Heart right ventricle (tissue), 16 donors: ENCODE measurements at regions not wholly inside any gene's neighbourhood (a gene's known extent, or its start where the extent isn't known, plus 50 kb on each side); places are given as distances from the start of the nearest gene placed in this dataset.

ENCODE experiments used
- ATAC-seq, 8 donors: fragments of 200-7000 bp; cut with Tn5 transposase; one replicate each; pipeline ENCODE4 v1.9.1; 2020; ENCODE audit warnings: mild to moderate bottlenecking in 8 of 8, moderate library complexity in 8 of 8, moderate number of reproducible peaks in 1 of 8
- DNase-seq, 2 donors: peaks; one replicate each; pipeline ENCODE4 v3.0.0-alpha.2; 2020
- H3K27ac ChIP-seq, 10 donors: fragments of 200-600 bp; sonication (generic) in 2 of 10; one replicate each; pipeline versions ENCODE4 v1.5.0 to v1.8.0; 2020 to 2022; ENCODE audit warnings: mild to moderate bottlenecking in 3 of 10
- H3K27me3 ChIP-seq, 7 donors: fragments of 200-600 bp; one replicate each; pipeline ENCODE4 v1.8.0; 2021 to 2022; ENCODE audit warnings: mild to moderate bottlenecking in 2 of 7
- H3K36me3 ChIP-seq, 9 donors: fragments of 200-600 bp; sonication (generic) in 1 of 9; one replicate each; pipeline versions ENCODE4 v1.5.0 to v1.8.0; 2020 to 2022; ENCODE audit warnings: mild to moderate bottlenecking in 2 of 9
- H3K4me1 ChIP-seq, 9 donors: fragments of 200-600 bp; sonication (generic) in 1 of 9; one replicate each; pipeline versions ENCODE4 v1.5.0 to v1.8.0; 2020 to 2022; ENCODE audit warnings: mild to moderate bottlenecking in 4 of 9
- H3K4me3 ChIP-seq, 10 donors: fragments of 200-600 bp; sonication (generic) in 2 of 10; one replicate each; pipeline versions ENCODE4 v1.5.0 to v1.8.0; 2020 to 2022; ENCODE audit warnings: mild to moderate bottlenecking in 7 of 10, moderate library complexity in 2 of 10
- H3K9me3 ChIP-seq, 11 donors: fragments of 200-600 bp in 10 of 11; sonication (generic) in 2 of 11; one replicate each; pipeline versions ENCODE4 v1.5.0 to v1.8.0; 2013 to 2022; ENCODE audit warnings: mild to moderate bottlenecking in 2 of 11, control low read depth in 1 of 11, moderate library complexity in 1 of 11
- CTCF ChIP-seq, 9 donors: fragments of 200-600 bp; sonication (generic) in 2 of 9; IDR thresholded peaks; one replicate each; pipeline versions ENCODE4 v1.5.0 to v1.8.0; 2021 to 2022; ENCODE audit warnings: antibody characterized with exemption in 9 of 9, mild to moderate bottlenecking in 5 of 9, moderate library complexity in 1 of 9
- WGBS, 2 donors: extraction: QIAGEN DNeasy Blood & Tissue Kit; methylation state at CpG; one replicate each; pipeline ENCODE4 v1.1.7; 2013; ENCODE audit warnings: inconsistent platforms in 1 of 2; 5-methylcytosine and 5-hydroxymethylcytosine counted together
- intact Hi-C, 10 donors: fragments of 100-400 bp; cut with DNase I; formaldehyde crosslinking; loops; one replicate each; pipeline versions ENCODE4 v1.11.1 to v1.14.2; 2022
- donor health status: Arrhythmogenic right ventricular cardiomyopathy.
- donor health status: ischemic (EF 13 %, LVEDD 7.1; RV severe dilation, severe dysfunction).
- donor health status: healthy with polysubstance abuse.
- donor health status: DM: no; HTN: yes; CAD: no.
- donor health status: DM: no; HTN: no; CAD: no.
- donor health status: ischemic (EF 25% LVEDD 6.9; RV normal size, moderate dysfunction).
- donor health status: ischemic (EF 25% LVEDD 5.7; RV mildly dilated, moderate dysfunction).
- donor health status: healthy.
- donor health status: DM: yes; HTN: yes; CAD: no.
- donor health status: Ischemic cardiomyopathy.
- donor health status: ischemic (EF 35%, LVEDD 5.7; RV mildly dilated, moderate dysfunction).
- donor health status: nonischemic (EF 11% LVEDD 7.7; RV severe dilation, severe dysfunction).
- donor health status: DM: yes; HTN: yes; CAD: no.
- donor health status: PGD.
- donor health status: ischemic (EF 29% LVEDD 5.4; RV normal size, mild dysfunction).
- donor health status: nonischemic (EF 23%, LVEDD 6.1; RV moderate dilation, normal function).

GRCh38 chr12:77354766-77355362 lies 289.5 kb upstream of the E2F7 start:
- H3K4me3 ChIP-seq, result no peak overlapping the region
- no peak for TF ChIP-seq CTCF (IDR thresholded peaks at IDR 0.05)
- WGBS, 2 donors, result 35 to 49% methylated on average over 2 of the region's 2 CpGs
- ATAC-seq (peak in 1 of 8 donors; percentile 57), DNase-seq (no peak)
- no peak overlapping the region for H3K27ac ChIP-seq
- intact Hi-C loops, result no loop called here
- peaks cover 0 to 8% (median 0%) of the 10 kb centered on the region in 9 donors for H3K4me1 ChIP-seq
- H3K27me3 ChIP-seq, result no peaks in the 10 kb centered on the region
- H3K36me3 ChIP-seq, result no peaks in the 10 kb centered on the region
- H3K9me3 ChIP-seq, result no peaks in the 10 kb centered on the region

GRCh38 chr12:77352946-77353345 lies 287.6 kb upstream of the E2F7 start:
- no peak for TF ChIP-seq CTCF (IDR thresholded peaks at IDR 0.05)
- H3K9me3 ChIP-seq, result no peaks in the 10 kb centered on the region
- no peak for ATAC-seq
- H3K4me1 ChIP-seq, result peaks cover 0 to 12% (median 0%) of the 10 kb centered on the region in 9 donors
- H3K27ac ChIP-seq, result no peak overlapping the region
- H3K27me3 ChIP-seq, result no peaks in the 10 kb centered on the region
- intact Hi-C loops, result no loop called here
- WGBS, 2 donors, result 27 to 42% methylated on average over 1 of the region's 1 CpG
- no peak overlapping the region for H3K4me3 ChIP-seq
- DNase-seq, result no peak
- H3K36me3 ChIP-seq, result no peaks in the 10 kb centered on the region

- intact Hi-C loops, result no loop called here
- H3K4me1 ChIP-seq, result peaks cover 0 to 20% (median 5%) of the 10 kb centered on the region in 9 donors
- H3K27ac ChIP-seq, result no peak overlapping the region
Measured at GRCh38 chr12:77351860-77352259, 286.5 kb upstream of the E2F7 start.

GRCh38 chr12:77349689-77350370 lies 284.5 kb upstream of the E2F7 start:
- intact Hi-C loops, result no loop called here
- ATAC-seq, result peak in 5 of 8 donors; percentile 21 to 73 (median 45)

More at GRCh38 chr12:77351860-77352259, 286.5 kb upstream of the E2F7 start:
- Histone ChIP-seq H3K27me3 (no peaks in the 10 kb centered on the region), H3K36me3 (no peaks in the 10 kb centered on the region), H3K4me3 (no peak overlapping the region), H3K9me3 (no peaks in the 10 kb centered on the region)
- no peak for TF ChIP-seq CTCF (IDR thresholded peaks at IDR 0.05)
- DNase-seq (no peak), ATAC-seq (no peak)

More at GRCh38 chr12:77349689-77350370, 284.5 kb upstream of the E2F7 start:
- Histone ChIP-seq H3K27me3 (no peaks in the 10 kb centered on the region), H3K4me1 (peaks cover 0 to 40% (median 26%) of the 10 kb centered on the region in 9 donors), H3K36me3 (no peaks in the 10 kb centered on the region), H3K27ac (peak overlapping the region in 2 of 10 donors; percentile 16 to 25), H3K9me3 (no peaks in the 10 kb centered on the region), H3K4me3 (no peak overlapping the region)
- no peak for TF ChIP-seq CTCF (IDR thresholded peaks at IDR 0.05)
- 60 to 67% methylated on average over 7 of the region's 7 CpGs for WGBS, 2 donors
- DNase-seq, result no peak
